PC-9 (cell line): ENCODE measurements at regions not wholly inside any gene's neighbourhood (a gene's known extent, or its start where the extent isn't known, plus 50 kb on each side); places are given as distances from the start of the nearest gene placed in this dataset.

Source experiments
- BruUV-seq: library from RNA; stranded (reverse); fragments of 400-500 nt; replicated peaks from 2 replicates; lab custom pipeline; 2021; lab: Mats Ljungman, UMichigan
- CTCF ChIA-PET: fragments of 300-600 bp; sonication (Branson Sonifier 250); formaldehyde crosslinking; loops from one replicate; lab custom pipeline; 2022; ENCODE audit warnings: antibody characterized with exemption; lab: Charles Lee
- POLR2A ChIA-PET: fragments of 300-600 bp; sonication (Branson Sonifier 250); formaldehyde crosslinking; loops from one replicate; lab custom pipeline; 2022; ENCODE audit warnings: antibody characterized with exemption; ENCODE audit not compliant: unreplicated experiment; lab: Charles Lee
- DNase-seq, 2 experiments: peaks; one replicate each; pipeline versions ENCODE4 v3.0.0 to v3.0.0-alpha.2; 2015 to 2022; ENCODE audit warnings: mixed read lengths in 1 of 2
- H2AFZ ChIP-seq: fragments of 200-600 bp; sonication (generic); 2 replicates; pipeline ENCODE4 v1.8.1; 2017; ENCODE audit warnings: antibody characterized with exemption
- H3F3A ChIP-seq: fragments of 200-600 bp; sonication (generic); 2 replicates; pipeline ENCODE4 v1.8.1; 2017; ENCODE audit warnings: antibody characterized with exemption, mild to moderate bottlenecking, low read depth; ENCODE audit not compliant: insufficient read depth
- H3K27ac ChIP-seq: fragments of 200-600 bp; sonication (generic); 2 replicates; pipeline ENCODE4 v1.6.1; 2016; ENCODE audit warnings: mixed run types
- H3K27me3 ChIP-seq: fragments of 200-600 bp; sonication (generic); 2 replicates; pipeline ENCODE4 v1.6.1; 2016; ENCODE audit warnings: low read depth, mixed run types; ENCODE audit not compliant: insufficient read depth
- H3K36me3 ChIP-seq: fragments of 200-600 bp; sonication (generic); 2 replicates; pipeline ENCODE4 v1.6.1; 2016; ENCODE audit warnings: low read depth, mixed run types
- H3K4me1 ChIP-seq: fragments of 200-600 bp; sonication (generic); replicated peaks from 2 replicates; pipeline ENCODE4 v1.6.1; 2016; ENCODE audit warnings: mixed run types; ENCODE audit not compliant: insufficient read depth
- H3K4me2 ChIP-seq: fragments of 200-600 bp; sonication (generic); 2 replicates; pipeline ENCODE4 v1.6.1; 2017; ENCODE audit warnings: mixed run types
- H3K4me3 ChIP-seq: fragments of 200-600 bp; sonication (generic); 2 replicates; pipeline ENCODE4 v1.6.1; 2016; ENCODE audit warnings: mixed run types
- H3K79me2 ChIP-seq: fragments of 200-600 bp; sonication (generic); 2 replicates; pipeline ENCODE4 v1.6.1; 2017; ENCODE audit warnings: low read depth, mixed run types
- H3K9me2 ChIP-seq: fragments of 200-600 bp; sonication (generic); 2 replicates; pipeline ENCODE4 v1.8.1; 2017; ENCODE audit warnings: mild to moderate bottlenecking; ENCODE audit not compliant: insufficient read depth
- H3K9me3 ChIP-seq: fragments of 200-600 bp; sonication (generic); 2 replicates; pipeline ENCODE4 v1.8.1; 2016; ENCODE audit warnings: low read depth; ENCODE audit not compliant: insufficient read depth
- H4K20me1 ChIP-seq: fragments of 200-600 bp; sonication (generic); 2 replicates; pipeline ENCODE4 v1.8.1; 2017; ENCODE audit not compliant: insufficient read depth
- CTCF ChIP-seq: fragments of 200-600 bp; sonication (generic); conservative IDR thresholded peaks from 2 replicates; pipeline ENCODE4 v1.6.1; 2017; ENCODE audit warnings: mixed run types, antibody characterized with exemption, mild to moderate bottlenecking, moderate library complexity
- EZH2 ChIP-seq: fragments of 200-600 bp; sonication (generic); IDR thresholded peaks from 2 replicates; pipeline ENCODE4 v1.8.0; 2017; ENCODE audit warnings: antibody characterized with exemption, low read depth
- intact Hi-C: fragments of 100-400 bp; cut with micrococcal nuclease; formaldehyde crosslinking; loops from one replicate; pipeline ENCODE4 v1.10.0; 2022; ENCODE audit not compliant: unreplicated experiment

DNA sequence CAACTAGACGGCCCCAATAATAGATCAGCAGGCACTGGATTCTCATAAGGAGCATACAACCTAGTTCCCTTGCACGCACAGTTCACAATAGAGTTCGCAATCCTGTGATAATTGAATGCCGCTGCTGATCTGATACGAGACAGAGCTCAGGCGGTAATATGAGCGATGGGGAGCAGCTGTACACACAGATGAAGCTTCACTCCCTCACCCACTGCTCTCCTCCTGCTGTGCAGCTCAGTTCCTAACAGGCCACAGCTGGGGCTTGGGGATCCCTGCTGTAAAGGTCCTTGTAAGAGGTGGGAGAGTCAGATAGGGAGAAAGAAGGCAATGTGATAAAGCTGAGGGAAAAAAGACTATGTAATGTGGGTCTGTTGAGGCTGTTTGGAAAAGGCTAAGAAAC lies 577.5 kb downstream of the RBFOX1 start:
- no peak for TF ChIP-seq EZH2
- TF ChIP-seq CTCF: no peak
- DNase-seq: no peak
- ChIA-PET CTCF (no interaction called here), POLR2A (no interaction called here)
- Histone ChIP-seq H3K4me1 (no peaks in the 10 kb centered on the region), H3F3A (no peaks in the 10 kb centered on the region), H3K36me3 (no peaks in the 10 kb centered on the region), H3K27me3 (no peaks in the 10 kb centered on the region), H3K4me2 (no peak overlapping the region), H3K9me2 (no peaks in the 10 kb centered on the region; the same call in 1 of the 2 replicates), H3K9me3 (no peaks in the 10 kb centered on the region), H3K27ac (no peak overlapping the region), H3K79me2 (no peaks in the 10 kb centered on the region), H3K4me3 (no peak overlapping the region), H2AFZ (no peak overlapping the region), H4K20me1 (no peaks in the 10 kb centered on the region)
- BruUV-seq: no TSS peak
- intact Hi-C loops: no loop called here

DNA sequence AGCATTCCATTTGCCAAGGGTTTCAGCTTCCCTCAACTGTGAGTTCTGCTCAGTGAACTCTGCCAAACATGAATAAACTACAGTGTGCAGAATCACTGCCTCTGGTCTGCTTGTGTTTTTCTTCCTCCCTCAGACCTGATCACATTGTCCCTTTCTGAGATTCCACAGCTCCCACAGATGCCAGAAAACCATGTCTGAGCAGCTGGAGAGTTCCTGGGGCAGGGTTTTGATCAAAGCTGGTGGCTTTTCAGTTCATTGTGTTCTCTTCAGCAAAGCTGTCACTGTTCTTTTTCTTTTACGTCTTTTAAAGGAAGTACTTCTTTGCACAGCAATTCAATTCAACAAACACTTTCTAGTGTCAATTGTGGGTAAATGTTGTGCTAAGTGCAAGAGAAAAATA lies 555.8 kb downstream of the RBFOX1 start:
- H3K36me3 ChIP-seq: no peaks in the 10 kb centered on the region
- no peak overlapping the region for H2AFZ ChIP-seq
- H3K9me2 ChIP-seq: no peaks in the 10 kb centered on the region; the same call in 1 of the 2 replicates
- intact Hi-C loops: no loop called here
- no peak overlapping the region for H3K4me2 ChIP-seq
- BruUV-seq: no TSS peak
- H3F3A ChIP-seq: no peaks in the 10 kb centered on the region
- POLR2A ChIA-PET: no interaction called here
- H3K79me2 ChIP-seq: no peaks in the 10 kb centered on the region
- CTCF ChIA-PET: no interaction called here
- DNase-seq: no peak
- no peaks in the 10 kb centered on the region for H4K20me1 ChIP-seq
- no peaks in the 10 kb centered on the region for H3K4me1 ChIP-seq
- no peak overlapping the region for H3K4me3 ChIP-seq
- no peaks in the 10 kb centered on the region for H3K27me3 ChIP-seq
- no peaks in the 10 kb centered on the region for H3K9me3 ChIP-seq
- no peak overlapping the region for H3K27ac ChIP-seq
- TF ChIP-seq EZH2 (no peak), CTCF (no peak)

GRCh38 chr16:7887316-7887715 lies 554.7 kb downstream of the RBFOX1 start:
- no peaks in the 10 kb centered on the region for H3K79me2 ChIP-seq
- H3K4me1 ChIP-seq: no peaks in the 10 kb centered on the region
- H2AFZ ChIP-seq: no peak overlapping the region
- H3K27me3 ChIP-seq: no peaks in the 10 kb centered on the region
- CTCF ChIA-PET: no interaction called here
- BruUV-seq: no TSS peak
- no peaks in the 10 kb centered on the region; the same call in 1 of the 2 replicates for H3K9me2 ChIP-seq
- H4K20me1 ChIP-seq: no peaks in the 10 kb centered on the region
- intact Hi-C loops: no loop called here
- no peak overlapping the region for H3K4me3 ChIP-seq
- no peaks in the 10 kb centered on the region for H3F3A ChIP-seq
- no peaks in the 10 kb centered on the region for H3K9me3 ChIP-seq
- no peak for DNase-seq
- H3K4me2 ChIP-seq: no peak overlapping the region
- TF ChIP-seq EZH2 (no peak), CTCF (no peak)
- H3K27ac ChIP-seq: no peak overlapping the region
- POLR2A ChIA-PET: no interaction called here
- H3K36me3 ChIP-seq: no peaks in the 10 kb centered on the region
